KMS-11 (cell line): ENCODE measurements at regions not wholly inside any gene's neighbourhood (a gene's known extent, or its start where the extent isn't known, plus 50 kb on each side); places are given as distances from the start of the nearest gene placed in this dataset.

Experiments
- H2AFZ ChIP-seq: fragments of 200-600 bp; sonication (generic); 2 replicates; pipeline ENCODE4 v1.6.1; 2016; ENCODE audit warnings: antibody characterized with exemption, mixed run types, low read depth
- H3K27ac ChIP-seq: fragments of 200-600 bp; sonication (generic); 2 replicates; pipeline ENCODE4 v1.6.1; 2016; ENCODE audit warnings: mild to moderate bottlenecking, mixed run types
- H3K27me3 ChIP-seq: fragments of 200-600 bp; sonication (generic); 2 replicates; pipeline ENCODE4 v1.6.1; 2017; ENCODE audit warnings: mild to moderate bottlenecking, low read depth, mixed run types, moderate library complexity; ENCODE audit not compliant: insufficient read depth
- H3K36me3 ChIP-seq: fragments of 200-600 bp; sonication (generic); 2 replicates; pipeline ENCODE4 v1.6.1; 2017; ENCODE audit warnings: mild to moderate bottlenecking, mixed run types; ENCODE audit not compliant: insufficient read depth
- H3K4me1 ChIP-seq: fragments of 200-600 bp; sonication (generic); 2 replicates; pipeline ENCODE4 v1.6.1; 2016; ENCODE audit warnings: mild to moderate bottlenecking, low read depth, mixed run types; ENCODE audit not compliant: poor library complexity, severe bottlenecking
- H3K4me2 ChIP-seq: fragments of 200-600 bp; sonication (generic); 2 replicates; pipeline ENCODE4 v1.7.0; 2016; ENCODE audit warnings: mild to moderate bottlenecking, mixed run types
- H3K4me3 ChIP-seq: fragments of 200-600 bp; sonication (generic); IDR thresholded peaks from 2 replicates; pipeline ENCODE4 v1.6.1; 2017; ENCODE audit warnings: low read depth, low read length, mixed read lengths; ENCODE audit not compliant: insufficient read depth
- H3K79me2 ChIP-seq: fragments of 200-600 bp; sonication (generic); 2 replicates; pipeline ENCODE4 v1.6.1; 2016; ENCODE audit warnings: low read depth, mixed run types; ENCODE audit not compliant: insufficient read depth
- H3K9ac ChIP-seq: fragments of 200-600 bp; sonication (generic); 2 replicates; pipeline ENCODE4 v1.6.1; 2016; ENCODE audit warnings: mild to moderate bottlenecking, mixed run types
- H4K20me1 ChIP-seq: fragments of 200-600 bp; sonication (generic); 2 replicates; pipeline ENCODE4 v1.6.1; 2016; ENCODE audit warnings: mild to moderate bottlenecking, mixed run types; ENCODE audit not compliant: insufficient read depth
- CTCF ChIP-seq: fragments of 200-600 bp; sonication (generic); conservative IDR thresholded peaks from 2 replicates; pipeline ENCODE4 v1.6.1; 2017; ENCODE audit warnings: low read depth, mild to moderate bottlenecking, antibody characterized with exemption, low read length, moderate library complexity, mixed read lengths

GRCh38 chr1:186775881-186776560 is 52.7 kb upstream of the PLA2G4A start:
- H3K27me3 ChIP-seq, result no peaks in the 10 kb centered on the region
- H3K4me2 ChIP-seq, result no peak overlapping the region
- TF ChIP-seq CTCF, result no peak
- no peaks in the 10 kb centered on the region for H3K36me3 ChIP-seq
- H4K20me1 ChIP-seq, result no peaks in the 10 kb centered on the region
- H3K4me3 ChIP-seq, result no peak overlapping the region
- no peak overlapping the region for H2AFZ ChIP-seq
- peaks cover 42% of the 10 kb centered on the region for H3K4me1 ChIP-seq
- H3K9ac ChIP-seq, result no peak overlapping the region
- H3K79me2 ChIP-seq, result no peaks in the 10 kb centered on the region
- no peak overlapping the region for H3K27ac ChIP-seq

DNA sequence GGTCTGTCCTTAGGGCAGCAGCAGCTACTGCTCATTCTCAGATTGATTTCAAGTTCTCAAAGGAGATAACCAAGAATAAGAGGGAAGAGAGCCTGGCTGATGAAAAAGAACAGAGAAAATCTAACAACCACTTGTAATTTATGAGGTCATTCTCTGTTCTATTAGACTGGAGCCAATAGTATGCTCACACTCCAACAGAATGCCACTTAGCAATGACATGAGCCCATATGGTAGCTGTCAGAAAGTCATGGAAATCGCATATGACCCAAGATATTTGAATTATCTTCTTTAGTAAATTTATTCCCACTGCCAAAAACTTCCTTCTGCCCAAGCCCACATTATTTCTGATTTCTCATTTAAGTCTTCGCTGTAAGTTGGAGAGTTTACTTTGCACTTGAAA is 53.7 kb upstream of the PLA2G4A start:
- no peak overlapping the region for H3K9ac ChIP-seq
- no peaks in the 10 kb centered on the region for H3K27me3 ChIP-seq
- TF ChIP-seq CTCF, result no peak
- H3K79me2 ChIP-seq, result no peaks in the 10 kb centered on the region
- H3K4me2 ChIP-seq, result no peak overlapping the region
- no peaks in the 10 kb centered on the region for H4K20me1 ChIP-seq
- H3K4me1 ChIP-seq, result peaks cover 52% of the 10 kb centered on the region
- H3K4me3 ChIP-seq, result no peak overlapping the region
- no peak overlapping the region for H2AFZ ChIP-seq
- H3K27ac ChIP-seq, result no peak overlapping the region
- no peaks in the 10 kb centered on the region for H3K36me3 ChIP-seq

DNA sequence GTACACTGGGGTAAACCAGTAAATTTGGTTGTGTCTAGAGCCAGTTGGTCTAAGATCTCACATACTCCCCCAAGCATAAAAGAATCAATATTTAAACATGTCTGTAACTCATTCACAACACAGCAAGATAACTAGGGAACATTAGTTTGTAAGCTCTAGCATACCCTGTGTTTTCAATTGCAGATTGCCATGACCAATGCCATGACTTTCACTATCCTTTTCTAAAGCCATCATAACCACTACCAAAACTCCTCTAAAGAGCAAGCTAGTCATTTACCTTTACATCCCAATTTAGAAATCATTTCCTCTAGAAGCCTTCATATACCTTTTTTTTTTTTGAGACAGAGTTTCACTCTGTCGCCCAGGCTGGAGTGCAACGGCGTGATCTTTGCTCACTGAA is 56.5 kb upstream of the PLA2G4A start:
- no peak overlapping the region for H3K9ac ChIP-seq
- H3K36me3 ChIP-seq, result no peaks in the 10 kb centered on the region
- H3K27me3 ChIP-seq, result no peaks in the 10 kb centered on the region
- peaks cover 74% of the 10 kb centered on the region for H3K4me1 ChIP-seq
- peak overlapping the region; percentile 10; the same call in 1 of the 2 replicates for H3K27ac ChIP-seq
- no peak for TF ChIP-seq CTCF
- no peaks in the 10 kb centered on the region for H4K20me1 ChIP-seq
- H3K79me2 ChIP-seq, result no peaks in the 10 kb centered on the region
- H3K4me3 ChIP-seq, result peak overlapping the region; percentile 46
- H2AFZ ChIP-seq, result peak overlapping the region; percentile 16
- peak overlapping the region; percentile 73 for H3K4me2 ChIP-seq

DNA sequence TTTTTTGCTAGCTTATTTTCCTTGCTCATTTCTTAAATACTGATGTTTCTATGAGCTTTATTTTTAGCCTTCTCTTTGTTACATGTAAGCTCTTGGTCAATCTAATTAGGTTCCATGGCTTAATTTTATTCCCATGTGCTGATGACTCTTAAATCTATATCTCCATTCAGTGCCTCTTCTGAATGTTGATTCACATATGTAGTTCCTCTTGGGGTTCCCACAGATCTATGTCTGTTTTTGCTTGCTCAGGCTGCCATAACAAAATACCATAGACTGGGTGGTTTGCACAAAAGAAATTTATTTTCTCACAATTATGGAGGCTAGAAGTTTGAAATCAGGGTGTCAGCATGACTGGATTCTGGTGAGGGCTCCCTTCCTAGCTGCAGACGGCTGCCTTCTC is 58.3 kb upstream of the PLA2G4A start:
- TF ChIP-seq CTCF, result no peak
- Histone ChIP-seq H3K4me1 (peaks cover 79% of the 10 kb centered on the region), H3K4me3 (no peak overlapping the region), H3K9ac (no peak overlapping the region), H3K4me2 (peak overlapping the region; percentile 60), H2AFZ (no peak overlapping the region), H4K20me1 (no peaks in the 10 kb centered on the region), H3K27me3 (no peaks in the 10 kb centered on the region), H3K79me2 (no peaks in the 10 kb centered on the region), H3K27ac (no peak overlapping the region), H3K36me3 (no peaks in the 10 kb centered on the region)
